Skin epidermis (tissue), 12 donors: ENCODE measurements at regions not wholly inside any gene's neighbourhood (a gene's known extent, or its start where the extent isn't known, plus 50 kb on each side); places are given as distances from the start of the nearest gene placed in this dataset.
A peak's percentile ranks its signal among the peaks of the same experiment; 100 is the strongest.
"Not testable (repeated sequence)": the region's sequence is repeated elsewhere in the genome, so short reads cannot be mapped to it uniquely, and the experiment has no call there.

ENCODE experiments used
- H3K27ac ChIP-seq, 21 experiments: fragments of 200-600 bp; sonication (generic) in 11 of 21; one replicate each; pipeline ENCODE4 v1.5.0; 2020; ENCODE audit warnings: mild to moderate bottlenecking in 3 of 21, inconsistent platforms in 2 of 21, moderate library complexity in 2 of 21
- H3K4me3 ChIP-seq, 7 experiments: fragments of 200-600 bp; sonication (generic) in 2 of 7; one replicate each; pipeline ENCODE4 v1.5.0; 2020; ENCODE audit warnings: inconsistent platforms in 2 of 7, mild to moderate bottlenecking in 2 of 7, moderate library complexity in 1 of 7

- no peak overlapping the region for H3K27ac ChIP-seq
- H3K4me3 ChIP-seq: no peak overlapping the region
Observed at GRCh38 chr10:71912431-71912830, 51.8 kb upstream of the CHST3 start.

DNA sequence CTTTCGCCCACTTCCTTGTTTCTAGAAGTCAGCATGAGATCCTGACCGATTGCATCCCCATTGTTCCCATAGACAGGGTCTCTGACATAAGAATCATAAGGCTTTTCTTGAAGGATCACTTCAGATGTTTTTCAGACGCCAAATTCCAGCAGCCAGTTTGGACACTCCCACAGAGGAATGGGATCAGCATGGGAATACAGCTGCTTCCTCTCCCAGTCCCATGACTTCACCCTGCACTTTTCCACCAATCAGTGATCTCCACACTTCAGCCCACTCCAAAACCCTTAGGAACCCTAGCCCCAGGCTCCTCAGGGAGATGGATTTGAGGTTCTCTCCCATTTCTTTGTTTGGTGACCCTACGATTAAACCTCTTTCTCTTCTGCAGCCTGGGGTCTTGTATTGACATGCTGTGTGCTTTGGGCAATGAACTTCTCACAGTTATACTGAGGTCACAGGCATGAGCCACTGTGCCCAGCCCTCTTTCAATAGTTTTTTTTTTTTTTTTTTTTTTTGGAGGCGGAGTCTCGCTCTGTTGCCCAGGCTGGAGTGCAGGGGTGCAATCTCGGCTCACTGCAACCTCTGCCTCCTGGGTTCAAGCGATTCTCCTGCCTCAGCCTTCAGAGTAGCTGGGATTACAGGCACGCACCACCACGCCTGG lies 52.8 kb upstream of the CHST3 start:
- Histone ChIP-seq H3K4me3 (no peak overlapping the region), H3K27ac (no peak overlapping the region)

DNA sequence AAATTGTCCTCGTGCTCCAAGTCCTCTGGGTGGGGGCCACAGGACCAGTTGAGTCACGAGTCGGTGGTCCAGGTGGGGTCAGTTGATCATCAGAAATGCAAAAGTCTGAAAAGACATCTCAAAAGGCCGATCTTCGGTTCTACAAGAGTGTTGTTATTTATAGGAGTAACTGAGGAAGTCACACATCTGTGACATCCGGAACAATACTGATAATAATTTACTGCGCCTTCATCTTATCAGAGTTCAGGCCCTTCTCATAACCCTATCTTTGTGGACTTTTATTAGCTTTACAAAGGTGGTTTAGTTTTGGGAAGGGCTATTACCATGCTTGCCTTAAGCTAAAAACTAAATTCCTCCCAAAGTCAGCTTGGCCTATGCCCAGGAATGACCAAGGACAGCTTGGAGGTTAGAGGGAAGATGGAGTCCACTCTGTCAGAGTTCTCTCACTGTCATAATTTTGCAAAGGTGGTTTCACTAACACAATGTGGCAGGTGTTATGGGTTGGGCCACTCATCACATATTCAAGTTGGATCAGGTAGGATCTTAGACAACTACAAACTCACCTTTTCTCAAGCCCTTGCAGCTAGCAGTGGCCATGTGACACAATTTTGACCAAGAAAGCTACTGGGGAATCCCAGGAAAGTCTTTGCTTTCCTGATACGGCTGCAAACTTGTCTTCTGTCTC lies 54.7 kb upstream of the CHST3 start:
- no peak overlapping the region for H3K4me3 ChIP-seq
- no peak overlapping the region for H3K27ac ChIP-seq

- no peak overlapping the region for H3K4me3 ChIP-seq
- no peak overlapping the region for H3K27ac ChIP-seq
Observed at GRCh38 chr10:71908998-71909397, 55.2 kb upstream of the CHST3 start.

- Histone ChIP-seq H3K4me3 (no peak overlapping the region), H3K27ac (no peak overlapping the region)
Observed at GRCh38 chr10:71905164-71905563, 54.1 kb upstream of the PSAP start.

GRCh38 chr10:71903636-71904250 lies 52.7 kb upstream of the PSAP start:
- not testable (repeated sequence) for H3K4me3 ChIP-seq
- H3K27ac ChIP-seq: peak overlapping the region in 1 of 21 experiments; percentile 50

DNA sequence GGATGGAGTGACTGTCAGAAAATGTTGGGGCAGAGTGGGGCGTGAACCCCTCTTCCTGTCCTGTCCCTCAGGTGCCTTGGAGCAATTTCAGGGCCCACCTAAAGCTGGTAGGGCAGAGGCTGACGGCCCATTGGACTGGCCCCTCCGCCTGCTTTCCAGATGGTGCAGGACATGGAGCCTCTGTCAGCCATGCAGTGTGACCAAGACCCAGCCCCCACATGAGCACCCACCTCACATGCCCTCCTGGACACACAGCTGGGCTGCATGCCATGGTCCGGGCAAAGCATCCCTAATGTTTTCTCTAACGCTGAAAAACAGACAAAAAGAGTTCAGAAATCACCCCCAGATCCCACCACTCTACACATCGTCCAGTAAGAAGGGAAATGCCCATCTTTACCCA lies 51.3 kb upstream of the PSAP start:
- no peak overlapping the region for H3K4me3 ChIP-seq
- H3K27ac ChIP-seq: no peak overlapping the region
